ENCODE measurements at regions not wholly inside any gene's neighbourhood (a gene's known extent, or its start where the extent isn't known, plus 50 kb on each side); places are given as distances from the start of the nearest gene placed in this dataset.

DNA sequence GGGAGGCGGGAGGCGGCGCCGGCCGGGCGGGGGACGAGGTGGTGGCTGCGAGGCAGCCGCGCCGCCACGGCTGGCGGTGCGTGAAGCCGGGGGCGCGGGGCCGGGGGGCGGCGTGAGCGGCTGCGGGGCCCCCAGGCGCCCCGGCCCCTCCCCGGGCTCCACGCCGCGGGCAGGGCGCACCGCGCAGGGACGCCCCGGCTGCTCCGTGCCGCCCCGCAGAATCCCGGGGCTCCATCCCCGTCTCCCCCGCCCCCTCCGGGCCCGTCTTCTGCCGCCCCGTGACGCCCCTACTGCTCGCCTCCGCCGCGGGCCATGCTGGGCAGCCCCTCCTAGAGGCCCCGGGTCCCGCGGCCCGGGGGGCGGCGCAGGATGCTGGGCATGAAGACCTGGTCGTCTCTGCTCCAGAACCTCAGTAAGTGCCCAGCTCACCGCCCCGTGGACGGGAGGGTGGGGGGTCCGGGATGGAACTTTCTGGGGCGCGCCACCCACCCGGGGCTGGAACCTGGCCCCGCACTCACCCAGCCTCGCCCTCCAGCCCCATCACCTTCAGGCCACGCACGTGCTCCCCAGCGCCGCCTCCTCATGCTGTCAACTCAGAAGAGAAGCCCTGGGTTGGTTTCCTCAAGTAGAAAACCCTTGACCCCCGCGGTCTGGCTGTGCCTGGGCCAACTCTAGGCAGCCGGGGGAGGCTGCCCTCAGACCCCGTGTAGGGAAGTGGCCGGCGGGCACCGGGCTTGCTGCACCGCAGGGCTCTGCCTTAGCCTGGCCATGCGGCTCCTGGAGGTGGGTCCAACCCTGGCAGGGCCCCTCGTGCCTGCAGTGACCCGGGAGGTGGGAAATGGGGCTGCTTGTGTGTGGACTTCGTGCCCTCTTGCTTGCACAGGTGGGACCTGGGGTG, 150.2 kb upstream of the GSE1 start:
- DNase-seq, result no peak

GRCh38 chr16:85463672-85464382, 149.3 kb upstream of the GSE1 start:
- no peak for DNase-seq

DNA sequence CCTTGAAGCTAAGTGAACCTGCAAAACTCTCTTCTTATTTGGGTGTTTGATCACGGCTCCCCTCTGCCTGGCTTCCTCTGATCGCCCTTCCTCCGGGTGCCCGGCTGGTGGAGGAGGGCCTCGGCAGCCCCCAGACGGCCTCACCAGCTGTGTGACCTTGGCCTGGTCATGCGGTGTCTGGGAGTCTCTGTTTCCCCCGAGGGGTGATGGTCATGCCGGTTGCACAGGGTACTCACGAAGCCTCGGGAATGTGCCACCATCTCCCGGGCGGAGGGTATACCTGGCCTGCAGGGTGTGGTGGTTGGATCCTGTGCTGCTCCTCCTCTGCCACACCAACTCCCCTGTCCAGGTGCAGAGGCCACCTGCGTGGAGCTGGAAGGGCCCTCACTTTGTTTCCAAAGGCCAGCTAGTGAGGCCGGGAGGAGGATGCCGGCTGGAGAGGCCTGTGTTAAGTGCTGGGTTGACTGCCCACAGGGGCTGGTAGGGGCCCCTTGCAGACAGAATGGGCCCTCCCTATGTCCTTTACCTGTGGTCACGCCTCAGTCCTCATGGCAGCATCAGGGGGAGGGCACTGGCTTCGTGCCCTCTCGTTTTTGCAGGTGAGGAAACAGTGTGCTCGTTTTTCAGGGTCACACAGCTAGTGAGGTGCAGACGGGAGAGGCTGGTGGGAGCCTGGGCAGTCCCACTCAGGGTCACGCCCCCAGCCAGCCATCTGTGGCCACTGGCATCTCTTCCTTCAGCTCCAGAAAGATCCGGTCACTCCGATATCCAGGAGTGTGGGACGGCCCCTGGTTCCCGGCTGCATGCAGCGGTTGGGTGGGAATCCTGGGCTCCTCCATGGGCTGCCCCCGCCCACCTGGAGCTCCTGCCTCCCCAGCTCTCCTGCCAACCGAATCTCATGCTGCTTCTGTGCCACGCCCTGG, 148.5 kb upstream of the GSE1 start:
- no peak for DNase-seq

DNA sequence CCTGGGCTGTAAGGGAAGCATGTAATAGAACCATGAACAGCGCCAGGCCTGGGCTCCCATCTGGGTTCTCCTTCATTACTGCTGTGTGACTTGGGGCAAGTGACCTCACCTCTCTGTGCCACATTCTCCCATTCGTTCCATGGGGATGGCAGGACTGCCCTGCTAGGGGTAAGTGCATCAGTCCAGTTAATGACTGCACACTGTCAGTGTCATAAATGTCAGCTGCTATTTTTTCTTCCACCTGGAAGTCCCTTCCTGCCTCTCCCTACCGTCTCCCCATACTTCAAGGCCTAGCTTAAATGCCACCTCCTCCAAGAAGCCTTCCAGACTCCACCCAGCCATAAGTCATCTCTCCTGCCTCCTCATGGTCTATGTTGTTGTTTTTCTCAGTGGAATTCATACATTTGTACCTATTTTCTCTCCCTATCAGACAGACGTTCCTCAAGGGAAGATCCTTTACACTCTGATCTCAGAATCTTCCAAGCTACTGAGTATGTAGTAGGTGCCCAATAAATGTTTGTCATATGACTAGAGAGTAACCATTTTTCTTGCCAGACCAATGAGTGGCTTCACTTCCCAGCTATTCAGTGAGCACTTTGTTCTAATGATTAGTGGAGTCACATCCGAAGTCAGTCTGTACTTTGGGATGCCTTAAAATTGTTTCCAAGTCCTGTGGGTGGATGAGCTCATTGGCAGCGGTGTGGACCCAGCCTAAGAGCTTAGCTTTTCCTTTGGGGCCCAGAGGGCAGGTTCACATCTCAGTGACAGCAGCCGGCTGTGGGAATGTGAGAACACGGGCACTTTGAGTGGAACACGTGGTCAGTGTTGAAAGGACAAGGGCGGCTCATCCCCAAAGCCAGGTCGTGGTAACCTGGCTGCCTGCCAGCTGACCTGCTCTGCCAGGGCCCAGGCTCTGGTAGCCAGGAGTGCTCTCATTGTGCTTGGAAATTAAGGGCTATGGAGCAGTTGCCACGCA, 147.5 kb upstream of the GSE1 start:
- DNase-seq, result no peak

DNA sequence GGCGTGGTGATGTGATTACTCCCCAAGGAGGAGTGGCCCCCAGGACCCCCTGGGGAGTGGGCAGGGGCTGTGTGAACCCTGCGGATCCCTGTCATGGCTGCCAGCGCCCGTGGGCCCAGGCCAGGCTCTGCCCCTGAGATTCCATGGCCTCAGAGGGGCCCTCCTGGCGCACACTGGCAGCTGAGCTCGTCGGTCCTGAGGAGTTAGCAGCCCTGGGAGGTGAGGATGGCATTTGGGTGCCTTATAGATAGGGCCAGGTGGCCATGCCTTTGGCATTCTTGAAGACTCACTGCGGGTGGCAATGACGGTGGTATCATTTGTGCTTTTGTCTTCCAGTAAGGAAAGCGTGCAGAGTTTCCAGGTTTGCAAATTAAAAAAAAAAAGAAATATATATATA, 146.8 kb upstream of the GSE1 start:
- no peak for DNase-seq

- DNase-seq, result no peak
Measured at GRCh38 chr16:85466989-85467388, 146.1 kb upstream of the GSE1 start.

DNA sequence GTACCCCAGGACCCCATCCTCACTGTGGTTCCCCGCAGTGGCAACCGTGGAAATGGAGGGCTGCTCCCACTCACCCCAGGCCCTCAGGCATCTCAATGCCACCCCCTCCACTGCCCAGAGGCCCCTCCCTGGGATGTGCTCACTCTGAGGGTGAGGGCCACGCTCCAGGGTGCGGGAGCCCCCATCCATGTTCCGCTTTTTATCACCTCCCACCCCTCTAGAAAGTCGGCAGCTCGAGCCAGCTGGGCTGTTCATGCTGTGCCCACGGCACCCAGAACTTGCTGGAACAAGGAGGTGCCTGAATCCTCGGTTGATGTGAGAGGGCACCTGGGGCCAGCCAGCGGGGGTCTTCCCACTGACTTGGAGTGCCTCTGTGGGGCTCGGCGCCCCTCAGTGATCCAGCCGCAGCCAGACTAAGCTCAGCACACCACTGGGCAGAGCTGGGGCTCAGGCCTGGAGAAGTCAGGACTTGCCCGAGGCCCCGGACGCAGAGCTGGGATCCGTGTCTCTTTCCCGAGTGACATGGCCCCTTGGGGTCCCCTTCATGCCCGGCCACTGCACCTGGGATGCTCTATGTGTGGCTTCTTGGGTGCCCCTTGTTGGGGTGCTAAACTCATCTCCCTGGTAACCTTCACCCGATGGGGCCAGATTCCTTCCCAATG, 143.1 kb upstream of the GSE1 start:
- no peak for DNase-seq

DNA sequence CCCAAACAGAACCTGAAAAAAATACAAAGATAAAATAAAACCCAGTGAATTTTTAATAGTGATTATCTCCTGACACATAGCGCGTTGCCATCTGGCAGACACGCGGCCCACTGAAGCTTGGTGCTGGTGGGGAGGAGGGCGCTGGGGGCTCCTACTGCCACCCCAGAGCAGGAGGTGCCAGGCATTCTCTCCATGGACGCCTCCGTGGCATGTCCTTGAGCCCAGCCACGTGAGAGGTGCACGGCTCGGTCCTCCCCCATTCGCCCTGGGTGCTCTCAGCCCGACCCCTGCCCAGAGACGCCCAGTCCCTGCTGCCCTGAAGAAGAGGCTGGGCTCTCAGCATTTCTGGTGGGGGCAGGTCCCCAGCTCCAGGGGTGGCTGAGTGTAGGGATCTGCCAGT, 142.2 kb upstream of the GSE1 start:
- no peak for DNase-seq

GRCh38 chr16:85471469-85472431, 141.4 kb upstream of the GSE1 start:
- DNase-seq, result no peak

- DNase-seq, result no peak
Measured at GRCh38 chr16:85472514-85472913, 140.6 kb upstream of the GSE1 start.

GRCh38 chr16:85473323-85473722, 139.8 kb upstream of the GSE1 start:
- no peak for DNase-seq

- no peak for DNase-seq
Measured at GRCh38 chr16:85473909-85474620, 139.1 kb upstream of the GSE1 start.

GRCh38 chr16:85474621-85475217, 138.4 kb upstream of the GSE1 start:
- DNase-seq, result no peak

DNA sequence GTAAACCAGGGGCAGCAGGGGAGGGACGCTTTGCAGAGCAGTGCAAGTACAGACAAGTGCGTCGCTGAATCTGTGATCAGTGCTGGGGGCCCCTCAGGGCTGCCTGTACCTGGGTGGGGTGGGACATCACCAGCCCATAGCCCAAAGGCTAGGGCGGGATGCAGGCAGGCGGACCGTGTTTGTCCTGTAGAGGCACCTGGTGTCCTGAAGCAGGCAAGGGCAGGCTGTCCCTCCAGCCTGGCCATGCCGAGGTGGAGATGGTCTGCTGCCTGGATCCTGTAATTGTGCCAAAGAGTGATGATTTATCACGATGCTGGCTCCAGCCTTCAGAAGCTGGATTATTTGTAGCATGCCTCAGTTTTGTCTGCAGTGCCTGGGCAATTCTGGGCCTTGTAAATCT, 137.9 kb upstream of the GSE1 start:
- DNase-seq, result no peak

GRCh38 chr16:85475691-85476300, 137.3 kb upstream of the GSE1 start:
- no peak for DNase-seq

DNA sequence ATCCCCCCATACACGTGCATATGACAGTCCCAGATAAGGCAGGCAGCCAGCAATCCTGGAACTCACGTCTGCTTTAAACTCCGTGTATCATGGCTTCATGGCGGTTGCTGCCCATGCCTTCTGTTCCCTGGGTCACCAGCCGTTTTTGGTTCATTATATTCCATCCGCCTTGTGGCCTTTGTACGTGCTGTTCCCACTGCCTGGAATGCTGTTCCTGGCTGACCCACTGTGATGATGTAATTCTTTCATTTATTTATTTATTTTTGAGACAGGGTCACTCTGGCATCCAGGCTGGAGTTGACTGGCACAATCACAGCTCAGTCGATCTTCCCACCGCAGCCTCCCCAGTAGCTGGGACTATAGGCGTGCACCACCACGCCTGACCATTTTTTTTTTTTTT, 136.7 kb upstream of the GSE1 start:
- DNase-seq, result no peak

DNA sequence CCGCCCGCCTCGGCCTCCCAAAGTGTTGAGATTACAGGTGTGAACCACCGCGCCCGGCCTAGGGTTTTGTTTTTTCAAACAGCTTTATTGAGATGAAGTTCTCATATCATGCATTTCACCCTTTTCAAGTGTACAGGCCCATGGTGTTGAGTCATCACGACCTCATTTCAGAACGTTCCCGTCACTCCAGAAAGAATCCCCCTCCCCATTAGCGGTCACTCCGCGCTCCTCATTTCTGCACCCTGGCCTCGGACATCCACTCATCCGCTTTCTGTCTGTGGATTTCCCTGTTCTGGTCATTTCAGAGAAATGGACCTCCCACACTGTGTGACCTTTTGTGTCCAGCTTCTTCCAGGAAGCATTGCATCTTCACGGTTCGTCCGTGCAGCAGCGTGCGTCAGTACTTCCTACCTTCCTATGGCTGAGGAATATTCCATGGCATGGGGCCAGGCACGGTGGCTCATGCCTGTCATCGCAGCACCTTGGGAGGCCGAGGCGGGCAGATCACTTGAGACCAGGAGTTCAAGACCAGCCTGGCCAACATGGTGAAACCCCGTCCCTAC, 135.2 kb upstream of the GSE1 start:
- no peak for DNase-seq

Data from SW 1271 (cell line).